ENCODE measurements at regions not wholly inside any gene's neighbourhood (a gene's known extent, or its start where the extent isn't known, plus 50 kb on each side); places are given as distances from the start of the nearest gene placed in this dataset.

DNA sequence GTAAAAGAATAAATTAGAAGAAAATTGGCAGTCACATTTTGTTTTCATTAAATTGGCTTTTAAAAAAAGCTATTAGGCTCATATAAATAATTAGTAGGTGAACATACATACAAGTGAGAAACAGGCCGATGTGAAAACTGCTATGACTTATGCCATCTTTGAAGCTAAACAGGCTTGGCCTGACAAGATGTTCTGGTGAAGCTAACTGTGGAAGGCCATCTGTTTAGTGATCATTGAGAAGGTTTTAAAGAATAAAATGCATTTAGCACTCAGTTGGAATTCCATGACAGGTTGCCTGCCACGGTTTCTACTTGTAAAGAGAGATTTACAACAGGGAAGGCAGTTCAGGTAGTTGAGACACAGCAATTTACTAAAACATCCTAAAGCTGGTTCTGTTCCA, 264.0 kb upstream of the AGTR1 start:
- DNase-seq, result no peak

DNA sequence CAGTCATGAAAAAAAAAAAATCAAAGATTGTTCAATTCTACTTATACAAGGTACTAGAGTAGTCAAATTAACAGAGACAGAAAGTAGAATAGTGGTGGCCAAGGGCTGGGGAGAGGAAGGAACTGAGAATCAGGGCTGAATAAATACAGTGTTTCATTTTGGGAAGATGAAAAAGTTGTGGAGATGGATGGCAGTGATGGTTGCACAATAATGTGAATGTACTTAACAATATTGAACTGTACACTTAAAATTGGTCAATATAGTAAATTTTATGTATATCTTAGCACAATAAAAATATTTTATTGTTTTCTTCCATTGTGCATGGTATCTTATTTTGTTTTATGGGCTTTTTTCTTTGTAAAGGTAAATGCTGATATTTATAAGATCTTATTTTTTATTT, 262.2 kb upstream of the AGTR1 start:
- no peak for DNase-seq

DNA sequence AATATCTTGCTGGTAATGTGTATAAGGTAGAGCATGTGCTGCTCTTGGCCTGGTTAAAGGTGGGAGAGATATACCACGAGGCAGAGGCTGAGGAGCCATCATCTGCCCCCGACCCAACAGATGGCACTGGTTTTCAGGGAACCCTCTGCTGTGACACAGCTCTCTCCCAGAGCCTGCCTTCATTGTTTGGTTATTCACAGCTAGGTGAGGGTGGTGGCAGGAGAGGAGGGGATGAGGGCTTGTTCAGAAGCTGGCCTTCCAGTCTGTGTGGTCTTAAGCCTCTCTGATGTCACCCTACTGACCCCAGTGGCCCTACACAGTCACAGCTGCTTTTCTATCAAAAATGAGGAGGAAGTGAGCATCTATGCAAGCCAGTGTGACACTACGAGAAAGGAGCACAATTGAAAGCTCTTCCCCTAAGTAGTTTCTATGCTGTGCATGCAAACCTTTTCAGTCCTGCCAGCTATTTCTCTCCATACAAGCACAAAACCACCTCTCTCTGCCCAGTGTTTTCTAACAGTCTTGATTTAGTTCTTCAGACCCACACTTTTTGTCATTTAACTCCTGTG, 258.4 kb upstream of the AGTR1 start:
- DNase-seq, result no peak

DNA sequence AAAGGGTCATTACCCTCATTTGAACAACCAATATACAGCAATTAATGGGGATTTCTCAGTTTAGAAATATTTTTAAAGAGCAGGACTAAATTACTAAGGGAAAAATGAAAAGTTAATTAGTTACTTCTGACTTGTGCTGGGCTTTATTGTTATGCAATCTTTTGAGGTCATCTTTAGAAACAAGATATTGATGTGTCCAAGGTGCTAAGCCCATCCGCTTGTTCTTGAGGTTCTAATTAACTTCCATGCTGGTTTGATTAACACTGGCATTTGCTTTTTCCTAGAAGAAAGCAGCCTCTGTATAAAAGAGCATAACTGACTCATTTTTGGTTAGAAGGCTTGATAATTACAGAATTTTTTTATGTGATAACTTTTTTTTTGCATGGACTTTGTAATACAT, 256.5 kb upstream of the AGTR1 start:
- no peak for DNase-seq

DNA sequence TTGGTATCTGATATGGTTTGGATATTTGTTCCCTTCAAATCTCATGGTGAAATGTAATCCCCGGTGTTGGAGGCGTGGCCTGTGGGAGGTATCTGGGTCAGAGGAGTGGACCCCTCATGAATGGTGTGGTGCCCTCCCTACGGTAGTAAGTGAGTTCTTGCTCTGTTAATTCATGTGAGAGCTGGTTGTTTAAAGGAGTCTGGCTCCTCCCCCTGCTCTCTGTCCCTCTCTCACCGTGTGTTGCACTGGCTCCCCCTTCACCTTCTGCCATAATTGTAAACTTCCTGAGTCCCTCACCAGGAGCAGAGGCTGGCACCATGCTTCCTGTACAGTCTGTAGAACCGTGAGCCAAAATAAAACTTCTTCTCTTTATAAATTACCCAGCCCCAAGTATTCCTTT, 246.9 kb upstream of the AGTR1 start:
- DNase-seq, result no peak

DNA sequence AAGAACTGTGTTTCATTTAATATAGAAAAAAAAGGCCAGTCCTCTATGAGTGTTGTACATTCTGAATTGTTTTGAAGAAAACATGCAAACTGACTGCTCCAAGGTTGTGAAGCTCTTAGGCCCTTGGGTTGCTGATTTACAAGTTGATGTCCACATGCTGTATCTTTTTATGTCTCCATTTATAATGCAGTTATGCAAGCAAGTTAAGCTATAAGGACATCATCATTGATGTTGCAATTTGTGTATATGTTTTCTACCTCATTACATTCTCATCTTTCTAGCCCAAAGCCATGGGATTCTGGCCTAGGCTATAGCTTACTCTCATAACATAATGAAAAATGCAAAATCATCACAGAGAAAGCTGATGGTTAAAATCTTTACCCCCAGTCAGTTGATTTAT, 245.7 kb upstream of the AGTR1 start:
- DNase-seq, result no peak

DNA sequence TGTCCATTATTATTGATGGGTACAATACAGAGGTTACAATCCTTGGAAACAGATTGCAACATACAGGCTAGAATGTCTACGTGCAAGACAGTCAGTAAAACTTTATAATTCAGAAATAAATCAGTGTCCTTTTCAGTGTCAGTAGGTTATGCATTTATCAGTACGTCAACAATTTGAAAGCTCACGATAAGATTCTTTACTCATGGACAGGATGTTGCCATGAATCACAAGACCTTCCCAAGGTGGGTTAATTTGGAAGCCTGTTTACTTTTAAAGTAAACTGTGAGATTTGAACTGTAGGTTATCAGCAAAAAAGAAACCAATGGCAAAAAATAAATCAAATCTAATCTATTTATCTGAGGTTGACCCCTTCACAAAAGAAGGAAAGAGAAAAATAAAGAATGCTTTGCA, 243.9 kb upstream of the AGTR1 start:
- DNase-seq, result no peak

DNA sequence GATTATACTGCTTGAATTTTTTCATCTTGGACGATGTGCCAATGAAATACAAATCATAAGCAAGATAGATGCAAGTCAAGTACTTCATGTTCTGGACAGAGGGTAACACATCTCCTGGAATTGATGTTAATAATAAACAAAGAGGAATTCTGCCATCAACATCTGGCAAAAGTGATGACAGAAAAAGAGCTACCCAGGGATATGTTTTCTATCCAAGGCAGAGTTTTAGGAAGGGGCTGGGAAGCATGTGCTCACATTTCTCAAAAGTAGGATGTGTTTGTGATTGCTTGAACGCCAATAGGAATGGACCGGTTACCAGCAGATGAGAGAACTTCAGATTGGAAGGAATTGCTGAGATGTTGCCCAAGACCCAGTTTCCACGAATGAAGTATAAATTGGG, 242.6 kb upstream of the AGTR1 start:
- no peak for DNase-seq

DNA sequence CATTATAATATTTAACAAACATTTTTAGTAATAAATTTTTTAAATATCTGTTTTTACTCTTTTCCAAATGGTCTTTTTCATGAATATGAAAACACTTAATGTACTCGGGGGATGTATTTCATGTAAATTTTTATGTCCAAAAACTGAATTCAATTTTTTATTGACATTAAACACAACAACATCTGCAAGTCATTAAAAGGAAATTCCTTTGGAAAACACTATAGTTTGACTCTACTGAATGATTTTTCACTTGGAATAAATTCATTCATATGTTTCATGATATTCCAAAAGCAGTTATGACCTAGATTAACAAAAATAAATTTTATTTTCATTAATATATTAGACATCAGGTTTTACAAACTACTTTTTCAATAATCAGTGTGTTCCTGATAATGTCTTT, 239.8 kb upstream of the AGTR1 start:
- DNase-seq, result no peak

DNA sequence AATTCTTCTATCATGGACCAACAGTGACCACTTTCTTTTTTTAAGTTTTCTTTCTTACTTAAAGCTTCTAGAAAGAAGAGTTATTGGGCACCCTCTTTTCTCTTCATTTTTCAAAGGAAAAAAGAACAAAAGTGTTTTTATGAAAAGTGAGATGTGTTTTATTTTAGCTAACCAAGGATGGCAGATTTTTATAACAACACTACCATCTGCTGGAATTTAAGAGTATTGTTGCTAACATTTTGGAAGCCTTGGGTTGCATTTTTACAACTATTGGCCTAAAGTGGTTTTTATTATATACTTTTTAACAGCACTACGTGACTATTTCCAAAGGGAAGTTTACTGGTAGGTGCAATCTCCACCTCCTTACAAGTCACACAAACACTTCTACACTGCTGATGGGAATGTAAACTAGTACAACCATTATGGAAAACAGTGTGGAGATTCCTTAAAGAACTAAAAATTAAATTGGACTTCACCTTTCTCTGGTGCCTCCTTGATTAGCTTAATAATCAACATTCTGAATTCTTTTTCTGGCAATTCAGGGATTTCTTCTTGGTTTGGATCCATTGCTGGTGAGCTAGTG, 237.7 kb upstream of the AGTR1 start:
- peak in 1 of 5 experiments; percentile 2 for DNase-seq

DNA sequence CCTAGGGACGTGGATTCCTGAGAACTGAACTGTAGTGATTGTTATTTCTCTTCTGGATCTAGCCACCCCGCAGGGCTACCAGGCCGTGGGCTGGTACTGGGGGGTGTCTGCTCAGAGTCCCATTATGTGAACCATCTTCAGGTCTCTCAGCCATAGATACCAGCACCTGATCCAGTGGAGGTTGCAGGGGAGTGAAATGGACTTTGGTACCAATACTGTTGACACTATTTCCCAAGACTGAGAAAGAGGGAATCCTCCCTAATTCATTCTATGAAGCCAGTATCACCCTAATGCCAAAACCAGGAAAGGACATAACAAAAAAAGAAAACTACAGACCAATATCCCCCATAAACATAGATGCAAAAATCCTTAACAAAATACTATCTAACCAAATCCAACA, 237.0 kb upstream of the AGTR1 start:
- no peak for DNase-seq

DNA sequence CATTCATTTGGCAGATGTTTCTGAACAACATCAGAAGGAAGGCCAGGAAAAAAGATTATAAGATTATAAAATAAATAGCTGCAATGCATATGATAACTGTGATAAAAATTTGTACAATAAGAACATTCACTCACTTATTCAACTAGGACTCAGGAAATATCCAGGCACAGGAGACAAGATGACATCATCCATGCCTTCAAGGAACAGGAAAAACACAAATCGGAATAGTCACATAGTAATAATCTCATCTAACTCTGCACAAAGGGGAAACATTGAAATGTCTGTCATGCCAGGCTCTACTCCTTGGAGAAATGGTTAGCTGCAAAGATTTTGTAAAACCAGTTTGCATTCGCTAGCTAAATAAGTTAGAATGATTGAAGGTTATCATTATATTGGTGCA, 233.5 kb upstream of the AGTR1 start:
- no peak for DNase-seq

DNA sequence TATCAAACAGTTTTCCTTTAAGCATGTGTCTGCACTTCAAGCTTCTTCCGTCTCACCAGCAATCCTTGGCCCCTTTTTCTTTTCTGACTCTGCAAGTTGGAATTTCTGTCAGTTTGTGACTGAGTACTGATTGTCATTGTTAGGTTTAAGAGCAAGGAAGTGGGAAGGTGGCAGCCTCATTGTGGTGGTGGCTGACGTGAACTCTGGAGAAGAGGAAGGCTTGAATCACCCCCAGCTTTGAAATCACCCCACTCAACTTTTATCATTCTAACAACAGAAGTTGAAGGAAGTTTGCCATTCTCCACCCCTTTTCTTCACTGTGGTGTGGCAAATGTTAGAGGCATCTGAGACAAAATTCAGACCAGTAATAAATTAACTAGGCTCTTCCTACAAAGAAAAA, 231.6 kb upstream of the AGTR1 start:
- no peak for DNase-seq

DNA sequence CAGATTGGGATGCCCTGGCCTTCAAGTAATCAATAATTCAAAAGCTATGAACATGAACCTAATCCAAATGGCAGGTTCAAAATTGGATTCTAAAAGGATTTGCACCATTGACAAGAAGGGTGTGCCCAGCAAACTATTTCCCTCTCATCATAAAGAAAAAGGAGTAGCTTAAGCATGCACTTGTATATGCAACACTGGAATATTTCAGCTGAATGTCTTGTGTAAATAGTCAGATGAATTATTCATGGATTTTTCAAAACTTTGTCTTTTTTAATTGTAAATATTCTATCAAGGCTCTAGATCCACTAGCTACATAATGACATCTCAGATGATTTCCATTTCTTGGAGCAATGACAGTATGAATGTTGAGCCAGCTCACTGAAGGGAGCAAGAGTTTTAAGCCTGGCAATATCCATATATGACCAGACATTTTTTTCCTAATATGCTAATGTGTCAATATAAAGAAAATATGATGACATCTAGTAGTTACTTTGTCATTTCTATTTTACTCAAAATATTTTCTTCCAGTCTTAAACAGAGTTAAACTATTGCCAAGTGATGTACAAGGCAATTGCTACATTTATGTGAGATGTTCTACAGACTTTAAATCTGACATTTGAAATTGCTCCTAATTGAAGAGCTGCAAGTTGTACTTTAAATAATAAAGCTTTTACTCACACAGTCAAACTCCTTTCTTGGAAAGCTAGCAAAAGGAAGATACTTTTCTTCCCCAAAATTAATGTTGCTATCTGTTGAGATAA, 230.5 kb upstream of the AGTR1 start:
- DNase-seq, result no peak

DNA sequence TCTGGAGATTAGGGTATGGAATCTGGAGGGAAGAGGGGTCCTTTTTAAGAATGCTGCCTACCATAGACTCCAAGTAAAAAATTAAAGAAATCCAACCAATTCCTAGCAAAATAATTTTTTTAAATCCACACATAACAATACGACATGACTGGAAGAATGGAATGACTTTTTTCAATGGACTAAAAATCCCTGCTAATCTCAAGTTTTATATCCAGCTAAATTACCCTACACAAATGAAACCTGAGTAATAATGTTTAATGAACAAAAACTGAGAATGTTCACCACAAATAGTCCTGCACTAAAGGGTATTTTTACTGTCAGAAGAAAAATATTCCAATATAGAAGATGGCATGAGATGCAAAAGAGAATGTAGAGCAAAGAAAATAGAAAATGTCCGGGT, 220.3 kb upstream of the AGTR1 start:
- DNase-seq, result no peak

DNA sequence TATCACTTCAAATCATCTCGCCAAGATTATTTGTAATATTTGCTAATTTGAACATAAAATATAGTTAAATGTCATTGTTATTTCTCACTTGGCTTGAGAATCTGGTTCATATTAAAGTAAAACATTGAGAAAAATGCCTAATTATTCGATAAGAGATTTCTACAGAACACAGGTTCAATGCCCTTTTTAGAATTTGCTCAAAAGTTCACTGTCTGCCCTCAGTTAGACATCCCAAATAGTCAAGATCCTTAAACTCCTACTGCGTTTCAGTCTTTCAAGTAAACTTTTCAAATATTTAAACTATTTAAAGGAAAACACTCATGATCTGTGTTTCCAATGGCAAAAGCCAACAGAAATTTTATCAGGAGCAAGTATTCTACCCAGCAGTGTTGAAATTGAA, 204.1 kb upstream of the AGTR1 start:
- DNase-seq, result no peak

DNA sequence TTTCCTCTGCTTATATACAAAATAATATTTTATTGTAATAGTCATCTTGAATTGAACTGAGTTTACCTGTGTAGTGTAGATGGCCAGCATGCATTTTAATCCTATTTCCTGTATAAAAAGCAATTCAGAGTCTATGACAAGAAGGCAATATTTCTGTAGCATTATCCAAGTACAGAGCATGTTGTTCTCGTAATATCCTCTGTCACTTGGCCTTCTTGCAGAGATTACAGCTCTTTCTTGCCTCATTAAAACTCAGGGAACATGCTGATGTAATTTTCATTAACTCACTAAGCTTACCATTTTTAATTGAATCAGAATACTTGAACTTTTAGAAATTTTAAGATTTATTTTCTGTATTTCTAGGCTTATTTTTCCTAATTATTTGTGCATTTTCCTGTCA, 203.3 kb upstream of the AGTR1 start:
- no peak for DNase-seq

DNA sequence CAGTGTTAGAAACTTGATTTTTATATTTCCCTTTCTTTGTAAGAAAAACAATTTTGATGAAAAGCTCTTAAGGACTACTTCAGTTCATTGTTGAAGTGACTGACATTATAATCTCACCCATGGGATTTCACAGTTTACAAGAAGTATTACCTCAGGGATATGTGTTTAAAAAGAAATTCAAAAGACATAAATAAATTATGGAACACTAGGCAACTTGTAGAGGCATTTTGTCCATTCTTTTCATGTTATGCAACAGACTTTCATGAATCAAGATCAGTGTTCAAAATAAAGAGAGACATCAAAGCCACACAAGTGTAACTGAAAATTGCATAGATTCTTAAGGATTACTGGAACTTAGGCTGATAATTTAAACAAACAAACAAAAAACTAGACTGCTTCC, 196.8 kb upstream of the AGTR1 start:
- no peak for DNase-seq

DNA sequence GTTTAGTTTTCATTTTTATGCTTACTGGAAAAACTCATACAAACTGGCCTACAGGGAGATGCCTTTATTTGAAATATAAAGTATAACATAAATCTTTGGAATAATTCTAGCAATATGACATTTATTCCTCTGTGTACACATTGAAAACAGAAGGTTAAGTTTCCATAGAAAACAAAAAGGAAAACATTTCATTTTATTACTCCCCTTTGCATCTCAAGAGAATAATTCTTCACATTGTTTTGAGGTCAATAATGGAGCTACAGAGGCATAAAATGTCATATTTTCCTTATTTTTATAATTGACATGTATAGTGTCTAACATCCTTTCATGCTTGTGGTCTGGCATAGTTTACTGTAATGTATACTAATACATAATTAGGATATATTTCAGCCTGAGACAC, 187.6 kb upstream of the AGTR1 start:
- DNase-seq, result no peak

DNA sequence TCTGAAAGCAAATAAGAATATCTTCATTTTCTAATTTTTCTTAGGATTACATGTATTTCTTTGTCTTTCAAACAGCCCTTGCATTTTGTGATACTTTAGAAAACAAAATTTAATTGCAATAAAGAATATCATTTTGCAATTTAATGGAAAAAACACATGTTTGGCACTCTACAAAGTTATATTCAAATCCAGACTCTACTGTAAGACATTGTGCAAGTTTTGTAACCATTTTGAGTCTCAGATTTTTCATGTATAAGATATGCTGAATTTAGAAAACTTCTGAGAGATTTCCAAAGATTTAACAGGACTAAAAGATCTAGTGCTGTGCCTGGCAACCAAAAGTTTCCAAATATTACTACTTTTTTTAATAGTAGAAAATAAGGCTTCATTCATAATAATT, 187.1 kb upstream of the AGTR1 start:
- DNase-seq, result no peak

DNA sequence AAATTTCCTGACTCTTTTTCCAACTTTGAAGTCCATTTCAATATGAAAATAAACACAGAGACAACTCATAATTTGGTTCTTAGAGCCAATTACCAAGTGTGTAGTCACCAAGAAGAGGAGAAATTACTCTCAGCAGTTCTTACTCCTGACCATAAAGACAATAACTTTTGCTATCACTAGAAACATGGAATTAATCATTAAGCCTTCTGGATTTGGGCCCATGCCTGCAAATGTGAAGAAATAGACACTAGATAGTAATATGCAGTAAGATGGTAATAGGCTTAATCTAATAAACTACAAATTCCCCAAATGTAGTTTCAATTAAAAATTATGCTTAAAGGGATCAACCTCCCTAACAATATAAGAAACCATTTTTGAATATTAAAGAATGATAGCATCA, 185.1 kb upstream of the AGTR1 start:
- DNase-seq, result no peak

DNA sequence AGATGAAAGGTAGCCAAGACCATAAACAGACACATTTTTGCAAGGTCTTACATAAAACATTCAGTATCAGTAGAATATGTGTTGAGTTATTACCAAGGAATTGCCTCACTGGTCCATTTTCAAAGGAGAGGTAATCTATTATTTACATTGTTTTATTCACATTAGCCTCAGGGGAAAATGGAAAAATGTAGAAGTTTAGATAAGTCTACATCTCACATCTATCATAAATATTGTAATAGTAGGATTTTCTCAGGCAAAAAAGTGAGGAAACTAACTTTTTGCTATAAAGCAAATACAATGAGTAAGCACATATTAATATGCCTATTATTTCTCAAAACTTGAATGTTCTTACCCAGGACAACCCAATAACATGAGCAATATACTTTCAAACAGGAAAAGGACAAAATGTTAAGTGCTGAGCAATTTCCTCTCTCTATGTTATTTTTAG, 184.6 kb upstream of the AGTR1 start:
- DNase-seq, result no peak

DNA sequence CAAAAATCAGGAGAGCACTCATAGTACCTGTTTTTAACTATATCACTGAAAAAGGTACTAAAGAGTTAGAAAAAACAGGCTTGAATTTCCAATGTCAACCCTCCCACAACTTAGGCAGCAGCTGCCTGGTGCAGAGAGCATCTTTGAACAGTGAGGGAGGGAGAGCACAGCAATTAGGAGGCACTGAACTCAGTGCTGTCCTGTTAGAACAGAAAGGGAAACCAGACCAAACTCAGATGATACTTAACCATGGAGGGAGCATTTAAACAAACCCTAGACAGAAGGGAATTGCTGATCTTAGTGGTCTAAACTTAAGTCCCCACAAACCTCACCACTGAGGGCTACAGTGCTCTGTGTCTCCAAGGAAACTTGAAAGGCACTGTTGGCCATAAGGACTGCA, 179.2 kb upstream of the AGTR1 start:
- no peak for DNase-seq

DNA sequence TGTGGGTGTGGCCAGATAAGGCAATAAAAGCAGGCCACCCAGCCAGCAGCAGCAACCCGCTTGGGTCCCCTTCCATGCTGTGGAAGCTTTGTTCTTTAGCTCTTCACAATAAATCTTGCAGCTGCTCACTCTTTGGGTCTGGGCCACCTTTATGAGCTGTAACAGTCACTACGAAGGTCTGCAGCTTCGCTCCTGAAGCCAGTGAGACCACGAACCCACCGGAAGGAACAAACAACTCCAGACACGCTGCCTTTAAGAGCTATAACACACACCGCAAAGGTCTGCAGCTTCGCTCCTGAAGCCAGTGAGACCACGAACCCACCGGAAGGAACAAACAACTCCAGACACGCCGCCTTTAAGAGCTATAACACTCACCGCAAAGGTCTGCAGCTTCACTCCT, 172.1 kb upstream of the AGTR1 start:
- peak in 1 of 5 experiments; percentile 13 for DNase-seq

DNA sequence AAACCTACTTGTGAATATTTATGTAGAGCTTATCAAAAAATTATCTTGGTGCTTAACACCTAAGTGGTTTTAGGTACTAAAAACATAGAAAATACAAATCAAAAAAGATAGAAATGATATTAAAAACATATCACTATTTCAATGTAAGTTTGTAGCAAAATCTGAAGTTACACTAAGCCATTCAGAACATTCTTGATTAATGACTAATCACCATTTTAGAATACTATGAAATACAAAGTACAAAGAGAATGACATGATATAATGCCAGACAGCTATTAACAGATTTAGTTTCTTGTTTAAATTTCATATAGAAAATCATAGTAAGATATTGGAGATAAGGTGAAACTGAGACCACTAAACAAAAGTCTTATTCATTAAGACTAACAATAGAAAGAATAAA, 169.7 kb upstream of the AGTR1 start:
- DNase-seq, result no peak
